ENCODE measurements at regions not wholly inside any gene's neighbourhood (a gene's known extent, or its start where the extent isn't known, plus 50 kb on each side); places are given as distances from the start of the nearest gene placed in this dataset.

DNA sequence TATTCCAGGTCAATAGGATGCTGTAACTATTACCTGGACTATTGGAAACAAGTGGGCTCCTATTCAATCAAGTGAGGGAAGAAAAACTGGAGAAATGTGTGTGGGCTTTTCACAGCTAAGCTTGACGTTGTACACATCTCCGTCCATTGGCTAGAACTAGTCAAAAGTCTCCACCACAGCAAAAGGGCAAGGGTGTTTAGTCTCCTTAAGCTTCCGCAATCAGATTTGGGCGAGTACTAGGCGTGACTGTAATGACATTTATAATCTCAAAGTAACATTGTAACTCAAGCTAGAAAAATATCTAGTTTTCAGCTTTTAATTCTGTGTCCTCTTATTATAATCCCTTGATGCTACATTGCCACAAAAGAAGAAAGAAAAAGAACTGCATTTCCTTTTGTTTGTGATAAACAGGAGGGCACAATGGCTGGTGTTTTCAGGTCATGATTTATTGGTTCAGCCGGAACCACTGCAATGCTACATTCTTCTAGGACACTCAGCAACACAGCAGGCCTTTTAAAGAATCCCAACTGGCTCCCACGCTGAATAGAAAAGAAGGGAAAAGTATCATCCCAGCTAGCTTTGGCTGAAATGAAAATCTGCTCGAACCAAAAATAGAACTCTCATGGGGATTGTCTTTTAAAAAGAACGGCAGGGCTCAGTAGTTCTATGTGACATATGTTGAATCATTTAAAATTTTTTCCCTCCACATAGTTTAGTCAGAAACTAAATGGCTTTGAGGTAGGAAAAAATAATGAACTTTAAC is 387.7 kb downstream of the BTBD3 start:
- intact Hi-C loops (cut with DNase I; ENCODE audit: low total_unique reads) = no loop called here
- Histone ChIP-seq H3K27me3 (replicated peaks in 1 of 7) (no peaks in the 10 kb centered on the region), H3K4me3 (no peak overlapping the region), H3K27ac (no peak overlapping the region), H3K36me3 (no peaks in the 10 kb centered on the region), H3K4me1 (no peaks in the 10 kb centered on the region), H3K9me3 (peaks cover 0 to 32% (median 13%) of the 10 kb centered on the region in 8 donors)
- no peak for TF ChIP-seq POLR2A (IDR thresholded peaks at IDR 0.05)
- TF ChIP-seq, protein P1, sequence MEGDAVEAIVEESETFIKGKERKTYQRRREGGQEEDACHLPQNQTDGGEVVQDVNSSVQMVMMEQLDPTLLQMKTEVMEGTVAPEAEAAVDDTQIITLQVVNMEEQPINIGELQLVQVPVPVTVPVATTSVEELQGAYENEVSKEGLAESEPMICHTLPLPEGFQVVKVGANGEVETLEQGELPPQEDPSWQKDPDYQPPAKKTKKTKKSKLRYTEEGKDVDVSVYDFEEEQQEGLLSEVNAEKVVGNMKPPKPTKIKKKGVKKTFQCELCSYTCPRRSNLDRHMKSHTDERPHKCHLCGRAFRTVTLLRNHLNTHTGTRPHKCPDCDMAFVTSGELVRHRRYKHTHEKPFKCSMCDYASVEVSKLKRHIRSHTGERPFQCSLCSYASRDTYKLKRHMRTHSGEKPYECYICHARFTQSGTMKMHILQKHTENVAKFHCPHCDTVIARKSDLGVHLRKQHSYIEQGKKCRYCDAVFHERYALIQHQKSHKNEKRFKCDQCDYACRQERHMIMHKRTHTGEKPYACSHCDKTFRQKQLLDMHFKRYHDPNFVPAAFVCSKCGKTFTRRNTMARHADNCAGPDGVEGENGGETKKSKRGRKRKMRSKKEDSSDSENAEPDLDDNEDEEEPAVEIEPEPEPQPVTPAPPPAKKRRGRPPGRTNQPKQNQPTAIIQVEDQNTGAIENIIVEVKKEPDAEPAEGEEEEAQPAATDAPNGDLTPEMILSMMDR (IDR thresholded peaks at IDR 0.05 in 8 of 11, conservative IDR thresholded peaks at IDR 0.05 in 3 of 11) = no peak
- no peak for TF ChIP-seq POLR2AphosphoS5 (IDR thresholded peaks at IDR 0.05)
- no peak for DNase-seq
- WGBS, 5 donors = 57 to 65% (median 63%) methylated on average over 9 of the region's 9 CpGs

DNA sequence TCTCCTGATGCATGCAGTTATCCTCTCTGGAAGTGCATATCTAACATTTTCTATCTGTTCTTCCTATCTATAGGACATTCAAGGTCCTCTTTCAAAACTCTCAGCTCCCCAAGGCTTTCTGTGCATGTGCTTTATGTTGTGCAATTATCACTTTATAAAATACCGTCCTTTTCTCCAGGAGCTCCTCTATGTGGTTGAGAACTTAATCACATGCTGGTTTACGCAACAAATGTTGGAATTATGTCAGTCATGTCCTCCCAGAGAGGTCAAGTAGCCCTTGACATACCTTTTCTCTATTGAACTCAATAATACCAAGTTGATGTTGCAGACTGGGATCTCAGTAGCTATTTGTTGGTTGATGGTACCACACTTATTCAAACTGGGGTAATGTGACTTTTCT is 388.4 kb downstream of the BTBD3 start:
- H3K9me3 ChIP-seq = peaks cover 0 to 31% (median 13%) of the 10 kb centered on the region in 8 donors
- WGBS, 5 donors = 44 to 76% (median 59%) methylated on average over 2 of the region's 2 CpGs
- no peaks in the 10 kb centered on the region for H3K27me3 ChIP-seq (replicated peaks in 1 of 7)
- TF ChIP-seq, protein P1 (IDR thresholded peaks at IDR 0.05 in 8 of 11, conservative IDR thresholded peaks at IDR 0.05 in 3 of 11) = no peak
- TF ChIP-seq POLR2AphosphoS5 (IDR thresholded peaks at IDR 0.05) = no peak
- no peak for TF ChIP-seq POLR2A (IDR thresholded peaks at IDR 0.05)
- no peak for DNase-seq
- intact Hi-C loops (cut with DNase I; ENCODE audit: low total_unique reads) = no loop called here
- no peak overlapping the region for H3K27ac ChIP-seq
- H3K36me3 ChIP-seq = no peaks in the 10 kb centered on the region
- H3K4me1 ChIP-seq = no peaks in the 10 kb centered on the region
- no peak overlapping the region for H3K4me3 ChIP-seq

DNA sequence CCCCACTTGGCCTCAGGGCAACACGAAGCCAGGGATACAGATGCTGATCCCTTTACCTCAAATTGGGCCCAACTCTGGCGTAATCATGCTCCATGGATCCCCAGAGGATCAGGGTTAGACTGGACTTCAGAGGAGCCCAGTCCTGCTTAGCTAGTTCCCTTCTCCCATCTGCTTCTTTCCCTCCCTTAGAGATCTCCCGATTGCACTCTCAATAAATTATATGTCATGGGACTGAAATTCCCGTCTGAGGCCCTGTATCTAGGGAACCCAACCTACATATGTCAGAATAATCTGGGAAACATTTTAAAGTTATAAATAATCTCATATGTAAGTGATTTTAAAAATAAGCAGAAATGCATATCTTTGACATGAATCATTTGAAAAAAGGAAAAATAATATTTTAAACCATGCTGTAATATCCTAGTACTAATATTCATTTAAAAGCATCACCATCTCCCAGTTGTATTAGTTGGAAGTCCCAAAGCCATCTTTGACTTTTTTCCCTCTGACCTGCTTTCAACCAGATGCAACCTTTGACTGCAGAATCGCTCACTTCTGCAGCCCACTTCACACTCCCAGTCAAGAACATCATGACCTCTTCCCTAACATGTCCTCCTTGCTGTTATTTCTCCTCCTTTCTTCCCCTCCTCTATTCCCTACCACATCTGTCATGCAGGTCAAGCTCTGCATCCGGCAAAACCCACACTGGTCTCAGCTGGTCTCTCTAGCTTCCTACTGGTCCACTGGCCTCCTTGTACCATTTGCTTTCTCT is 393.6 kb downstream of the BTBD3 start:
- H3K4me3 ChIP-seq = no peak overlapping the region
- no peak overlapping the region for H3K27ac ChIP-seq
- no peaks in the 10 kb centered on the region for H3K36me3 ChIP-seq
- WGBS, 5 donors = 71 to 89% (median 78%) methylated on average over 6 of the region's 6 CpGs
- H3K27me3 ChIP-seq (replicated peaks in 1 of 7) = no peaks in the 10 kb centered on the region
- intact Hi-C loops (cut with DNase I; ENCODE audit: low total_unique reads) = no loop called here
- peaks cover 0 to 13% (median 10%) of the 10 kb centered on the region in 8 donors for H3K9me3 ChIP-seq
- TF ChIP-seq POLR2AphosphoS5 (IDR thresholded peaks at IDR 0.05) = no peak
- TF ChIP-seq, protein P1 (IDR thresholded peaks at IDR 0.05 in 8 of 11, conservative IDR thresholded peaks at IDR 0.05 in 3 of 11) = no peak
- no peak for TF ChIP-seq POLR2A (IDR thresholded peaks at IDR 0.05)
- H3K4me1 ChIP-seq = no peaks in the 10 kb centered on the region
- no peak for DNase-seq

DNA sequence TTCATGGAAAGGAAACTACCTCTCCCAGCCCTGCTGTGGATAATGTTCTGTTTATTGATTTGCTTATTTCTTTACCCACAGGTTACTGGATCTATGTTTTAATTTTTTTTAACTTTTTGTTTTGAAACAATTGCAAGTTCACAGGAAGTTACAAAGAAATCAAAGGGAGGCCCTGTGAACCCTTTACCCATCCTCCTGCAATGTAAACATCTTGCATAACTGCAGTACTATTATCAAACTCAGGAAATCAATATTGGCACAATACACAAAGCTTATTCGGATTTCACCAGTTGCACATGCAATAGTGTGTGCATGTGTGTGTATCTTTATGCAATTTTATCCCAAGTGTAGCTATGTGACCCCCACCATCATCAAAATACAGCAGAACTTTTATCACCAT is 398.0 kb downstream of the BTBD3 start:
- no peaks in the 10 kb centered on the region for H3K4me1 ChIP-seq
- intact Hi-C loops (cut with DNase I; ENCODE audit: low total_unique reads) = no loop called here
- H3K9me3 ChIP-seq = peaks cover 0 to 4% (median 0%) of the 10 kb centered on the region in 8 donors
- 34 to 66% (median 48%) methylated on average over 1 of the region's 1 CpG for WGBS, 5 donors
- H3K27me3 ChIP-seq (replicated peaks in 1 of 7) = no peaks in the 10 kb centered on the region
- no peak for DNase-seq
- H3K36me3 ChIP-seq = no peaks in the 10 kb centered on the region
- TF ChIP-seq, protein P1 (IDR thresholded peaks at IDR 0.05 in 8 of 11, conservative IDR thresholded peaks at IDR 0.05 in 3 of 11) = no peak
- no peak overlapping the region for H3K4me3 ChIP-seq
- no peak overlapping the region for H3K27ac ChIP-seq
